ENCODE measurements at regions not wholly inside any gene's neighbourhood (a gene's known extent, or its start where the extent isn't known, plus 50 kb on each side); places are given as distances from the start of the nearest gene placed in this dataset.

GRCh38 chr5:74372502-74373064 is 267.9 kb downstream of the ENC1 start:
- no peak for DNase-seq

DNA sequence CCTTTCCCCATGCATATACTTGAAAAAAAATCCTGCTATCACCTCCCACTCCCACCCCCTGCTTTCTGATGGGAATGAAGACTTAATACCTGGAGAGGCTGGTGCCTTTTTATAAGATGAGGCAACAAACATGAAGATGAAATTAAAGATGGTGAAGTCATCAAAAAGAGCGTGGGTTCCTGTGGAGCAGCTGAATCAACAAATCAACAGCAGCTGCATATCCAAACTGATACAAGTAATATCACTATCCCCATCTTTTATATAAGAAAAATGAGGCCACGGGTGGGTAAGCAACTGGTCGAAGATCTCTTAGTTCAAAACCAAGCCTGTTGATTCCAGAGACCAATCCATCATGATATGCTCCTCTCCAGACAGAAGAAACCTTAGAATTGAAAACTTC is 268.5 kb downstream of the ENC1 start:
- DNase-seq = no peak

- DNase-seq = no peak
Observed at GRCh38 chr5:74371621-74372020, 268.9 kb downstream of the ENC1 start.

DNA sequence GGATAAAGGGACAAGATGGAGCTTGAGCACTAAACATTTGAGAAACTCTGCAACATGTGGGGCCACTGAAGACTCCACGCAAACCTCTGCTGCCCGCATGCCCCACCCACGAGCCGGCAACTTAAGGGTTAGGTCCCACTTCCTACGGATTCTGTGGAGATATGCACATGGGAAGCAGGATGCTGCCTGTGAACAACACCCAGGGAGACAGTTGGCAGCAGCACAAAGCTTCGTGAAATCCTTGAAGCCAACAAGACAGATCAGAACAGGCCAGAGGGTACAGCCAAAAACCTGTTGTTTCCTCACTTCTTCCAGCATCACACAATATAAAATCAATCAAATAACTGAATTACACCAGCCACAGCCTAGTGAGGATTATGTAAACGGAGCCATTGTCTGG is 270.4 kb downstream of the ENC1 start:
- no peak for DNase-seq

- DNase-seq = no peak
Observed at GRCh38 chr5:74369173-74369572, 271.4 kb downstream of the ENC1 start.

DNA sequence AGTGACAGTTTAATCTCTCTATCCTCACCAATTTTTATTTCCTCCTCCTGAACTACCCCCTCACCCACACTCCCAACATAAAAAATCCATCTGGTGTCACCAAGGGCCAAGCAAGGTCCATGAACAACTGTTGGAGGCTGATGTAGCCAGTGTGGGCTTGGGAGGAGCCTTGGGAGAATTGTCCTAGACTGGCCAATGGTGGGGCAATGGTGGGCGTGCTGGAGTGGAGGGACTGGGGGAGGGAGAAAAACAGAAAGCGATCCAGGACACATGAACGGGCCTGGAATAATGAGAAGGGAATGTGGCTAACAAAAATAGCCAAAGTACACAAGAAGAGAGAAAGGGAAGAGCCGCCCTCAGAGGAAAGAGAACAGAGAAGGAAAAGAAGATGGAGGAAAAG is 272.6 kb downstream of the ENC1 start:
- no peak for DNase-seq

- no peak for DNase-seq
Observed at GRCh38 chr5:74367241-74367733, 273.2 kb downstream of the ENC1 start.

DNA sequence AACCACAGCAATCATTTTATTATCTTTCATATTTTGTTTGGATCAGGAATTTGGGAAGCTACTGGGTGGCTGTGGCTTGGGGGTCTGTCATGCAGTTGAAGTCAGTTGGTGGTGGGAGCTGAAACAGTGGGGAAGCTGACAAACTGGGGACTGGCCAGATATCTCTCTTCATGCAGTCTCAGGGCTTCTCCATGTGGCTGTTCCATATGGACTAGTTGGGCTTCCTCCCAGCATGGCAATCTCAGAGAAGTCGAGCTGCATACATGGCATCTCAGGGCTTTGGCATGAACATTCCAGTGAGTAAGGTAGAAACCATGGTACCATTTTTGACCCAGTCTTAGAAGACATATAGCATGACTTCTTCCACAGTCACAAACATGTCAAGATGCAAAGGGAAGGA is 274.8 kb downstream of the ENC1 start:
- no peak for DNase-seq

- DNase-seq = no peak
Observed at GRCh38 chr5:74364507-74364906, 276.0 kb downstream of the ENC1 start.

DNA sequence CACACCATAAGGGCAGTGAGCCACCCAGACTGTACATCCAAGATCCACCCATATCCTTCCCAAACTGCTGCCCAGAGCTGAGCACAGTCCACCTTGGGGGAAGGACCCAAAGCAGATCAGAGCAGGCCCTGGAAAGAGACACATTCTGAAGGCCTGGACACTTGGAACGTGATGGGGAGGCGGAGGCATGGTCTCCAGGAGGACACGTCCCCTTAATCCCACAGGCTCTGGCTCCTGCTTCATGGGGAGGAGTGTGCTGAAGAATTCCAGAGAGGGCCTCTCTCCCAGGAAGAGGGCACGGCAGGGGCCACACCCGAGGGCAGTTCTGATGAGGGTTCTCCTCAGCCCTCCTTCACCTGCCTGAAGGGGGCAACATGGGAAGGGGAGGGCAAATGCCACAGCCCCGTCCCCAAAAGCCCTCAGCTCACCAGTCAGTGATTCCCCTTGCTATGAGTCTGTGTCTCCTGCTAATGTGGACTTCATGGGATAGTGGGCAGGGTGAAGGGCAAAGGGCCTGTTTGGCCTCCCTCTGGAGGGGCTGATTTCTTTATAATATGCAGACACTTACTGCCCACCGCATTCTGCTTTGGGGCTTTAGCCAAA is 276.8 kb downstream of the ENC1 start:
- DNase-seq = no peak

GRCh38 chr5:74361406-74362358 is 278.8 kb downstream of the ENC1 start:
- DNase-seq = no peak

DNA sequence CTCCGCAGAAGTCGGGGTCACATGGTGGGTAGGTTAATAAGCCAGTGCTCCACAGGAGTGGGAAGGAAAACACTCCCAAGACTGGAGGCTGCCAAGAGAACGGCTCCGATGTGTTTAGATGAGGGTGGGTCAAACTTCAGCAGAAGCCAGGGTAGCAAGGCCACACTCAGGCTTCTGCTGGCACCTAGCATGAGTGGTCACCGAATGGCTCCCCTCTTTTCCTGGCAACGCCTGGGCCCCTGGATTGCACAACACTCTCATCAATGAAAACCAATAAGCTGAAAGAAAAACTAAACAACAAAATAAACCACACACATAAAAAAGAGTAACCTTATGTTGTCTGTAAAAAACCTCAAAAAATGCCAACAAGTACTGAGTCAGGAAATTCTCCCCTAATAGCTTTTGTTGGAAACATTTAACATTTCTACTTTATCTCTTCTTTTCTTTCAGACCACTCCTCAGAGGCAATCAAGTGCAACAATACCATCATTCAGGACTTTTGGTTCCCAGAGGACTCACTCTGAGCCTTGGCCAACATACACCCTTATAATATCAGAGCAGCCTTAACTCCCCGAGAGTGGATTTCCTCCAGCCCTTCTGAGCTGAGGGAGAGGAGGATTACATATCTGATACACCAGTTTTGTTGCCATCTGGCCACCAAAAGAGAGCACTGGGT is 279.9 kb downstream of the ENC1 start:
- no peak for DNase-seq

DNA sequence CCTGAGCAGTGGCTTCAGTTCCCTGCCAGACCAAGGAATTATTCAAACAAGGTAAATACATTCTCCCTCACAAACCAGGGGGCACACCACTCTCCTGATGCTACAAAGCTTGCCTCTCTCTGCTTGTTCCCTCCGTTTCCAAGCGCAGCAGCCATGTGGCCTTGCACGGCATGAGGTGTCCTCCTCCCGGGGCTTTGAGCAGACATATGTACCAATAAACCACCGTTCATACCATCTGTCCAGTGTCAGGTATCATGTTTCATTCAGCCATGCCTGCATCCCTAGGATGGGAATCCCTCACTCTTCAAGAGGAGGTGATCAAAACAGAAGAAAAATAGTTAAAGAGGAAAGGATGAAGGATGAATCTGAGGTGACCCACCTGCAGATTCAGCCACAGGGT is 282.7 kb downstream of the ENC1 start:
- DNase-seq = no peak

DNA sequence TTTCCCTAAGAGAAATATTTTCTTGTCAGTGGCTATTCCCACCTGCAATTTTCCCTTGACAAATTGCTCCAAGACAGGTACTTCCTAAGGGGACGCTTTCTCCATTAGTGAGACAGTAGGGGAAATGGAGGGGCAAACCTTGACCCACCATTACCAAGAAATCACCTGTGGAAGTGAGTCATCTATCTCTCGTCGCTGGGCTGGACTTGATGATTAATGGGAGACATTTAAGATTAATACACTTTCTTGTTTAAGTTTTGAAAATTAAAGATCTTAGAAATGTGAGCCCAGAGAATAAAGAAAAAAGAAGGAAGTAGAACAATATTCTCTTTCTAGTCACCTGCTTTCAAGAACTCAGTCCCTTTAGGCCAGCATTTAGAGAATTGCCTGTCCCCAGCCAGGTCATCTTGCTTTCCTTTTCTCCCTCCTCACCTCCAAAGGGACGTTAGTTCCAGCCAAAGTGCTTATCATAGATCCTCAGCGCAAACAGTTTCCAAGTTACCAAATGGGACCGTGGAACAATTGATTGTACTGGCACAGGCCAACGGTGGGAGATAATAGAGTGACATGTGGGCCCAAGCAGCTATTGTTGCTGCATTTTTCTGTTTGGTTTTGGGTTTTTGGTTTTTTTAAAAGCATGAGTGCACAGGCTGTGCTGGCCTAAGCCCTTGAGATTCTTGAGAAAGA is 284.4 kb downstream of the ENC1 start:
- DNase-seq = no peak

GRCh38 chr5:74355041-74355824 is 285.3 kb downstream of the ENC1 start:
- DNase-seq = no peak

DNA sequence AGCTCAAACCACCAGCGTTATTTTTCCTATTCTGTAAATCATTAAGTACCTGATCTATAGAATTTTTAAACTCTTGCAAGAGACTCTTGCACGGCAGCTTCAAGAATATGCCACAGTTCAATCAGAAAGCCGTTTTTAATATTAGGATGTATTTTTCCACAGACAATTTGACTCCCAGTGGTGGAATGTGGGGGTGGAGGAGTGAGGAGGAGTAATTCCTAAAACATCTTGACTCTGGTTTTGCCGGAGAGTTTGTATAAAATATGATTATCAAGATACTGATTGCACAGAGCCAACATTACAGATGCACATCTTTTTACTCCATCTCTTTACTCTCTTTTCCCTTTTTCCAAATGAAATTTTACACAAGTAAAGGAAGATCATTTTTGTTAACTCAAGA is 288.3 kb downstream of the ENC1 start:
- no peak for DNase-seq

DNA sequence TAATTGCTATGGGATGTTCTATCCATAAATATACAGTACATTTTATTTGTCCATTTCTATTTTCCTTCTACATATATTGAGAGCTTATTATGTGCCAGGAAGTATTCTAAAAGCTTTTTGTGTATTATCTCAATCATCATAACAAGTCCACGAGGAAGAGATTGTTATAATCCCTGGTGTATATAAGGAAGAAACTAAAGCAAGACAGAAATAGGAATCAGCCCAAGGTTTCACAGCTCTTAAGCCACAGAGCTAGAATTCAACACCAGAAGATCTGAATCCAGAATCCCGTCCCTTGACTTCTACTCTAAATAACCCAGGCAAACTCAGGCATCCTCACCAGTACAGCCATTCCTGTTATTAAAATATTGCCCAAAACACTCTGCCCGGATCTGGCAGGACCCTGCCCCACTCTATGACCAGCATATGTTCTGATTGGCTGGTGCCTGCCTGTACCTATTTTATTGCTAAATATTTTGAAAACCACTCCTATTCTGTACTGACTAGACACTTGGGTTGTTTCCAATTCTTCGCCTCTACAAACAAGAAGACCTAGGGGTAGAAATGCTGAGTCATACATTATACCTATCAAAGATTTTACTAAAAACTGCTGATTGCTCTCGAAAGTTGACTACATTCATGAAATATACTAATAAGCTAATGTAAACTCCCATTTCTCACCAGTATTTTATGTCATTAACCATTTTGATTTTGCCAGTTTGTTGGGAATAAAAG is 297.4 kb downstream of the ENC1 start:
- DNase-seq = no peak

GRCh38 chr5:74342182-74342581 is 298.3 kb downstream of the ENC1 start:
- DNase-seq = no peak

DNA sequence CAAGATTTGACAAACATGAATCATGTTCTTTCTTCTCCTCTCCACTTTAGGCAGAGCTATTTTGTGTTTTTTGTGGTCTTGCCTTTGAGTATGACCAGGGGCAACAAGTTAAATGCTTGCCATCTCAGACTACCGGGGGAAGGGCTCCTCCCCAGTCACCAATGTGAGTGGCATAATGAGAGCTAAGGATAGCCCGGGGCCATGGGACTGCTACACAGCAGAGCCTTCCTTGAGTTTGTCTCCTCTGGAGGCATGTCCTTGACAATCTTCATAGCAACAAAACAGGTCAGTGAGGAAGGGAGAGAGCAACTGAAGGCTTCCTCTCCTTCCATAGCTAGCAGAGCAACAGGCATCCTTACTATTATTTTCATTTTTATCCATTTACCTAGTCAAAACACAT is 299.3 kb downstream of the ENC1 start:
- DNase-seq = no peak

GRCh38 chr5:74340476-74340875 is 300.1 kb downstream of the ENC1 start:
- no peak for DNase-seq

DNA sequence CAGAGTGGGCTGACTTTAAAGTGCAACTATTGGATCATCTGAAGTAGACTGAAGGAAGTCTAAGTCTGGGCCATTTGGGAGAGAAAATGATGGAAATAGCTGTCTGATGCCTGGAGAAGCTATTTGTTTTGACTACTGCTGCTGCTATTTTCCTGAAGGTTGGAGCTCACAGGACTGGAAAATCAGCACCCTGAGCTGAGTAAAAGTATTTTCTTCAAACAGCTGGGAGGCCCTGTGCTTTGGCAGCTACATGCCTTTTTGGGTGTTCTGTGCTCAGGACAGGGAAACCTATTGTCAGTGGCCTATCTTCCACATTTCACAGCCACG is 302.6 kb downstream of the ENC1 start:
- no peak for DNase-seq
